22Rv1 (cell line): ENCODE measurements at regions not wholly inside any gene's neighbourhood (a gene's known extent, or its start where the extent isn't known, plus 50 kb on each side); places are given as distances from the start of the nearest gene placed in this dataset.

ENCODE experiments used
- H3K27ac ChIP-seq: fragments of 450-650 bp; 2 replicates; pipeline ENCODE4 v1.5.1; 2017
- ZFX ChIP-seq: fragments of 450-650 bp; IDR thresholded peaks from 2 replicates; pipeline ENCODE4 v1.6.1; 2017; ENCODE audit warnings: antibody characterized with exemption, borderline replicate concordance
- TF ChIP-seq, protein P1 (sequence below): fragments of 450-650 bp; IDR thresholded peaks from 2 replicates; pipeline ENCODE4 v1.5.1; 2017; ENCODE audit warnings: mild to moderate bottlenecking

DNA sequence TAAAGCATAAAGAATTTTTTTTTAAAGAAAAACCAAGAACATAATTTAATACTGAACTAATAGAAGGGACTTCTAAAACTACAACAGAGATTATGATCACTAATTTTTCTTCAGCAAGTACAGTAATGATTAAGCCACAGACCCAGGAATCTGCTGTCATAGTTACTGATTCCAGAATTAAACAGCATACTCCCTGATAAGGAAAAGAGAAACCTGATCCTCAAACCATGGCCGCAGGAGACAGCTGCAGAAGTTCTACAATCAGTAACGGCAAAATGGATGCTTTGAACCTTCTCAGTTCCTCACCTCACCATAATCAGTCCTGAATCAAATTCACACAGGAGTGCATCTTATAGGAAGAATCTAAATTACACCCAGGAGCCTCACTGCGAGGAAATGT, 939.0 kb upstream of the SLITRK1 start:
- H3K27ac ChIP-seq = no peak overlapping the region
- TF ChIP-seq, protein P1, sequence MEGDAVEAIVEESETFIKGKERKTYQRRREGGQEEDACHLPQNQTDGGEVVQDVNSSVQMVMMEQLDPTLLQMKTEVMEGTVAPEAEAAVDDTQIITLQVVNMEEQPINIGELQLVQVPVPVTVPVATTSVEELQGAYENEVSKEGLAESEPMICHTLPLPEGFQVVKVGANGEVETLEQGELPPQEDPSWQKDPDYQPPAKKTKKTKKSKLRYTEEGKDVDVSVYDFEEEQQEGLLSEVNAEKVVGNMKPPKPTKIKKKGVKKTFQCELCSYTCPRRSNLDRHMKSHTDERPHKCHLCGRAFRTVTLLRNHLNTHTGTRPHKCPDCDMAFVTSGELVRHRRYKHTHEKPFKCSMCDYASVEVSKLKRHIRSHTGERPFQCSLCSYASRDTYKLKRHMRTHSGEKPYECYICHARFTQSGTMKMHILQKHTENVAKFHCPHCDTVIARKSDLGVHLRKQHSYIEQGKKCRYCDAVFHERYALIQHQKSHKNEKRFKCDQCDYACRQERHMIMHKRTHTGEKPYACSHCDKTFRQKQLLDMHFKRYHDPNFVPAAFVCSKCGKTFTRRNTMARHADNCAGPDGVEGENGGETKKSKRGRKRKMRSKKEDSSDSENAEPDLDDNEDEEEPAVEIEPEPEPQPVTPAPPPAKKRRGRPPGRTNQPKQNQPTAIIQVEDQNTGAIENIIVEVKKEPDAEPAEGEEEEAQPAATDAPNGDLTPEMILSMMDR = no peak
- no peak for TF ChIP-seq ZFX

DNA sequence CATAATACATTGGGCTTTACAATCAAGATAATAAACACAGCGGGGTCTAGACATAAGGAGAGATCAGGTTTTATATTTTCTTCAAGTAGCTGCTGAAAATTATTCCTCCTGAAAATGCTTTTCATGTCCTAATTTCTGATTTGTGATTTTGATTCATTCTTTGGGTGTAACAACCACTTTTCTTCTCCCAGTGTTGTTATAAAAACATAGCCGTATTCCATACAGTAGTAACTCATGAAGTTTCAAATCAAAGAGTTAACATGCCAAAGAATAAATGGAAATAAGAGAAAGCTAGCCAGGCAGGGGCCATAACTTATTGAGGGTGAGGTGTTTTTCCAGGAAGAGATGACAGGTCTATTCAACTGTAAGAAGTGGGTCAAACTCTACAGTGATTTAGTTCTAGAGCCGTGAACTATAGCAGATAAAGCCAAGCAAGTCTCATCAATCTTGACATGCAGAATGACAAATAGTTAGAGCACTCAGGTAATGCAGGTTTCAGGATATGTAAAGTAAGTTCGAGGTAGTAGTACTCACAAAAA, 934.4 kb upstream of the SLITRK1 start:
- no peak overlapping the region for H3K27ac ChIP-seq
- TF ChIP-seq, protein P1 = no peak
- no peak for TF ChIP-seq ZFX

DNA sequence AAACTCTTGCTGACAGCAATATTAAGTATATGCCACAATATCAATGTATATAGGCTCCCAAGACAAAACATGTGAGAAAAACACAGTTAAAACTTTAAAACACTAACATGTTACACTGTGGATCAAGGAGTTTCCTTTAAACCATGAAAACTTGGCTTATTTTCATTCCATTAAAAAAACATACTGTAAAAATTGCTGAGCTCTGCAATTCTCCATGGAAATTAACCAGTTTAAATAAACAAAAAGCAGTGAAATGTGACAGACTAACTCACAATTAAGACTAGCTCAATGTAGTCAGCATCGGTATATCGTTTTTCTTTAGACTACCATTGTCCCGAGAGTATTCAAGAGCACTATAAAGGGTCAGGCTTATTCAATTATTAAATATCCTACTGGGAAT, 930.5 kb upstream of the SLITRK1 start:
- no peak overlapping the region for H3K27ac ChIP-seq
- TF ChIP-seq ZFX = no peak
- TF ChIP-seq, protein P1 = no peak

DNA sequence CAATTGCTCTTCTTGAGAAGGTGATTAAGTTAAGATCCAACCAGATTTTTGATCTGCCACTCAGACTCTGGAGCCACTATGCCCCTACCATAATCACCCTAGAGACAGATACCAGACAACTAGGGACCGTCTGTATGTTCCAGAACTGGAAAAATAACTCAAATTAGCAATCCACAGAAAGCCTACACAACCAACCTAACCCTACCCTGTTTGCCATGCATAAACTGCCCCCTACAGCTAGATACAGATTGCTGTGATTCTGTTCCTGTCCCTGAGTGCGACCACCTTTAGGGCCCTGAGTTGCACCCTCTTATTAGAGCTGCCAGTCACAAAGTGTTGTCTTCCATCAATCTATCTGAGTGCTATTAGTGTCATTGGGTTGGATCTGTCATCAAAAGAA, 929.8 kb upstream of the SLITRK1 start:
- TF ChIP-seq, protein P1 = no peak
- no peak overlapping the region for H3K27ac ChIP-seq

DNA sequence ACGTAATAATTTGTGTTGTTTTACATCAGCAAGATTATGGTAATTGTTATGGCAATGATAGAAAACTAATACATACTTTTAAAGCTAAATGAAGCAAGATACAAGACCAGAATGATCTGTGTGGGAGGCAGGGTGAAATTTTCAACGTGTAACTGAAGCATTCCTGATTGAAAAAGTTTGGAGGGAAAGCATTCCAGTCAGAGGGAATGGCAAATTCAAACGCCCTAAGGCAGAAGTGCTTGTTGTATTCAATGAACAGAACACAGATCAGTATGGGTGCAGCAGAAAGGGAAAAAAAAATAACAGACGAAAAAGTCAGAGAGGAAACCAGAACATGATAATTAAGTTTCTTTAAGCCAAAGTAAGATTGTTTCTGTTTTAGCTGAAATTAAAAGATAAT, 928.5 kb upstream of the SLITRK1 start:
- H3K27ac ChIP-seq = no peak overlapping the region

DNA sequence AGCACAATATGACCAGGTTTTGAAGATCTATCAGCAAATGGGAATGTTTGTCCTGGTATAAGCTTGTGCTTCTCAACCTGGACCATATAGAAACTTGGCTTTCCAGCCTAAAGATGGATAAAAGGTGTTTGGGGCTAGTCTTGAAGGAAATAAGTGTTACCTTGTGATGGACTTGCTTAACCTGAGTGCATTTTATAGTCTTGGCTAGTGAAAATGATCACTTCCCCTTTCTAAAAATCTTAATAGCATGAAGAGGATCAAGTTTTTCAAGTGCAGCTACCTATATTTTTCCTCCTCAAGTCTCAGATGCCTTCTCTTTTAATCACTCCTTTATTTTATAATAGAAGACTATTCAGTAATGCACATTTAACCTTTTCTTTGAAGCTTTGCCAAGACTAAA, 919.8 kb upstream of the SLITRK1 start:
- no peak overlapping the region for H3K27ac ChIP-seq
- TF ChIP-seq ZFX = no peak
- TF ChIP-seq, protein P1 = no peak

More for the DNA sequence above, 928.5 kb upstream of the SLITRK1 start:
- TF ChIP-seq ZFX = no peak
- TF ChIP-seq, protein P1 = no peak

DNA sequence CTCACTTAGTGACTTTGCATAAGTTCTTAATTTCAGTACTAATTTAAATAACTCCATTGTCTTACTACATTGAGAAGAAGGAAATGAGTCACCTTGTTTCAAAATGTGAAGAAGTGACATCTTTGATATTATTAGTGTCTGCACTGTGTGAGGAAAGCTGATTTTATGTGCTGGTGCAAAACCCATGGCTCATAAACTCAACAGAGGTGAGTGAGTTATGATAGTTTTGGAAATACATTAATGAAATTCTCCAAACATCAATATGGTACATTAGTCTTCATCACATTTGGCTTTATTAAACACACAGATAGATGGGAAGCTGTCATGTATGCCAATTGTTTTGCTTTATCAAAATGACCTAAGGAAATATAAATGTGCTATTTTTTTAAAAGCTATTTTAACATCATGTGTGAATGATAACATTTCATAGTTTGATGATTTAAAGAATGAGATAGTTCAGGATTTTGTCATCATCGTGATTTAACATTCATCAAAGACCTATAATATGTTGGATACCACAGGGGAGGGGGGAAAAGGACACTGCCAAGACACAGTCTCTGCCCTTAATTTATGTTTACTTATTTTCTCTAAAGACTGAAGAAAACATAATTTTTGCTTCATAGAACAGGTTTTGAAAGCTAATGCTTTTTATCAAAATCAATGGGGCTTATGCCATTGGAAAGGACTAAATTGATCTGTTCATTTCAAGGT, 902.3 kb upstream of the SLITRK1 start:
- H3K27ac ChIP-seq = no peak overlapping the region
- TF ChIP-seq, protein P1 = no peak
- TF ChIP-seq ZFX = no peak
